ENCODE measurements at regions not wholly inside any gene's neighbourhood (a gene's known extent, or its start where the extent isn't known, plus 50 kb on each side); places are given as distances from the start of the nearest gene placed in this dataset.

DNA sequence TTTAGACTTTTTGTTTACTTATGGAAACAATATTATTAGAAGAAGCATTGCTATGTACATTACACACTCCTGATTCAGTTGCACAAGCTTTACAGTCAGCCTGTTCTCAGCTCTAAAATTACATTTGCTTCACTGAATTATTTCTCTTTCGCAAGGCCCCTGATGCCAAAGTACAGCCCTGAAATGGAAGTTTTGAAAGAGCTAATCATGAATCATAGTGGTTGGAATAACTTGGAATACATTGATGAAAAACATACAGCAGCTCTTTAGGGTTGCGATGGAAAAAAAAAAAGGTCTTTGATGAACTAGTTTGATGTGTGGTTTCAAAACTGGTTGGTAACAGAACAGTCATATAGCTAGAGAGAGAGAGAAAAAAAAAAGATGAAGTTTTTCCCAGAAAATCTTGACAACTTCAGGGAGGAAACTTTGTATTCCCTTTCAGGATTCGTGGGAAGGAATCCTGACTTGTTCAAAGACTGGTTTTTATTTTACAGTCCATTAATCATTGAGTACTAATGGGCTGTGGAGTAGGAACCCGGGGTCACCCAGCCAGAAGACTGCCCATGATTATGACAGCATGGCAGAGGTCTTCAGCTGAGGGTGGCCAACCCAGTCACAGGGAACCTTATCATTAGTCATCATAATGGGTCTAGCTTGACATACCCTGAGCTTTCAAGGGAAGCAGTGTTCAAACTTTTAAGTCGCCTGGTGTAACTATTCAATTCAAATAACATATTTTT, 460.1 kb downstream of the NAV3 start:
- ChIA-PET CTCF (interaction anchor here (0.6 to 0.7 kb wide), 2 partner anchors 21 to 804 kb away, joined by 3 read pairs; no protein-coding TSS in a partner anchor), POLR2A (no interaction called here)
- TF ChIP-seq ZSCAN20 (CRISPR knock-in tag; IDR thresholded peaks at IDR 0.05): no peak
- TF ChIP-seq EHMT2 (IDR thresholded peaks at IDR 0.05; ENCODE audit: low read depth): no peak
- TF ChIP-seq RNF2 (IDR thresholded peaks at IDR 0.05; ENCODE audit: borderline replicate concordance, low read depth): no peak
- TF ChIP-seq HOXB5 (CRISPR knock-in tag; IDR thresholded peaks at IDR 0.05): no peak
- TF ChIP-seq FOXS1 (CRISPR knock-in tag; IDR thresholded peaks at IDR 0.05): no peak
- TF ChIP-seq, protein P1, sequence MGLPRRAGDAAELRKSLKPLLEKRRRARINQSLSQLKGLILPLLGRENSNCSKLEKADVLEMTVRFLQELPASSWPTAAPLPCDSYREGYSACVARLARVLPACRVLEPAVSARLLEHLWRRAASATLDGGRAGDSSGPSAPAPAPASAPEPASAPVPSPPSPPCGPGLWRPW (IDR thresholded peaks at IDR 0.05): peak; percentile 81
- TF ChIP-seq JUNB (IDR thresholded peaks at IDR 0.05): peak; percentile 44; the same call in 1 of the 2 replicates
- TF ChIP-seq, protein P2, sequence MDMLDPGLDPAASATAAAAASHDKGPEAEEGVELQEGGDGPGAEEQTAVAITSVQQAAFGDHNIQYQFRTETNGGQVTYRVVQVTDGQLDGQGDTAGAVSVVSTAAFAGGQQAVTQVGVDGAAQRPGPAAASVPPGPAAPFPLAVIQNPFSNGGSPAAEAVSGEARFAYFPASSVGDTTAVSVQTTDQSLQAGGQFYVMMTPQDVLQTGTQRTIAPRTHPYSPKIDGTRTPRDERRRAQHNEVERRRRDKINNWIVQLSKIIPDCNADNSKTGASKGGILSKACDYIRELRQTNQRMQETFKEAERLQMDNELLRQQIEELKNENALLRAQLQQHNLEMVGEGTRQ (IDR thresholded peaks at IDR 0.05): no peak
- no peak for TF ChIP-seq NPAS2 (CRISPR knock-in tag; IDR thresholded peaks at IDR 0.05; ENCODE audit: borderline replicate concordance)
- no peak for TF ChIP-seq TP53 (CRISPR knock-in tag; IDR thresholded peaks at IDR 0.05)
- TF ChIP-seq ZNF302 (CRISPR knock-in tag; IDR thresholded peaks at IDR 0.05): no peak
- TF ChIP-seq FOSL2 (IDR thresholded peaks at IDR 0.05): 0 out of 2 replicates have a peak, but pooled peaks have one; percentile 15
- peak; percentile 47 for TF ChIP-seq FOSL2 (CRISPR knock-in tag; IDR thresholded peaks at IDR 0.05)
- TF ChIP-seq, protein P3, sequence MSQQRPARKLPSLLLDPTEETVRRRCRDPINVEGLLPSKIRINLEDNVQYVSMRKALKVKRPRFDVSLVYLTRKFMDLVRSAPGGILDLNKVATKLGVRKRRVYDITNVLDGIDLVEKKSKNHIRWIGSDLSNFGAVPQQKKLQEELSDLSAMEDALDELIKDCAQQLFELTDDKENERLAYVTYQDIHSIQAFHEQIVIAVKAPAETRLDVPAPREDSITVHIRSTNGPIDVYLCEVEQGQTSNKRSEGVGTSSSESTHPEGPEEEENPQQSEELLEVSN (IDR thresholded peaks at IDR 0.05; ENCODE audit: borderline replicate concordance, low read depth): no peak
- TF ChIP-seq, protein P4, sequence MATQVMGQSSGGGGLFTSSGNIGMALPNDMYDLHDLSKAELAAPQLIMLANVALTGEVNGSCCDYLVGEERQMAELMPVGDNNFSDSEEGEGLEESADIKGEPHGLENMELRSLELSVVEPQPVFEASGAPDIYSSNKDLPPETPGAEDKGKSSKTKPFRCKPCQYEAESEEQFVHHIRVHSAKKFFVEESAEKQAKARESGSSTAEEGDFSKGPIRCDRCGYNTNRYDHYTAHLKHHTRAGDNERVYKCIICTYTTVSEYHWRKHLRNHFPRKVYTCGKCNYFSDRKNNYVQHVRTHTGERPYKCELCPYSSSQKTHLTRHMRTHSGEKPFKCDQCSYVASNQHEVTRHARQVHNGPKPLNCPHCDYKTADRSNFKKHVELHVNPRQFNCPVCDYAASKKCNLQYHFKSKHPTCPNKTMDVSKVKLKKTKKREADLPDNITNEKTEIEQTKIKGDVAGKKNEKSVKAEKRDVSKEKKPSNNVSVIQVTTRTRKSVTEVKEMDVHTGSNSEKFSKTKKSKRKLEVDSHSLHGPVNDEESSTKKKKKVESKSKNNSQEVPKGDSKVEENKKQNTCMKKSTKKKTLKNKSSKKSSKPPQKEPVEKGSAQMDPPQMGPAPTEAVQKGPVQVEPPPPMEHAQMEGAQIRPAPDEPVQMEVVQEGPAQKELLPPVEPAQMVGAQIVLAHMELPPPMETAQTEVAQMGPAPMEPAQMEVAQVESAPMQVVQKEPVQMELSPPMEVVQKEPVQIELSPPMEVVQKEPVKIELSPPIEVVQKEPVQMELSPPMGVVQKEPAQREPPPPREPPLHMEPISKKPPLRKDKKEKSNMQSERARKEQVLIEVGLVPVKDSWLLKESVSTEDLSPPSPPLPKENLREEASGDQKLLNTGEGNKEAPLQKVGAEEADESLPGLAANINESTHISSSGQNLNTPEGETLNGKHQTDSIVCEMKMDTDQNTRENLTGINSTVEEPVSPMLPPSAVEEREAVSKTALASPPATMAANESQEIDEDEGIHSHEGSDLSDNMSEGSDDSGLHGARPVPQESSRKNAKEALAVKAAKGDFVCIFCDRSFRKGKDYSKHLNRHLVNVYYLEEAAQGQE (IDR thresholded peaks at IDR 0.05): no peak
- TF ChIP-seq, protein P5, sequence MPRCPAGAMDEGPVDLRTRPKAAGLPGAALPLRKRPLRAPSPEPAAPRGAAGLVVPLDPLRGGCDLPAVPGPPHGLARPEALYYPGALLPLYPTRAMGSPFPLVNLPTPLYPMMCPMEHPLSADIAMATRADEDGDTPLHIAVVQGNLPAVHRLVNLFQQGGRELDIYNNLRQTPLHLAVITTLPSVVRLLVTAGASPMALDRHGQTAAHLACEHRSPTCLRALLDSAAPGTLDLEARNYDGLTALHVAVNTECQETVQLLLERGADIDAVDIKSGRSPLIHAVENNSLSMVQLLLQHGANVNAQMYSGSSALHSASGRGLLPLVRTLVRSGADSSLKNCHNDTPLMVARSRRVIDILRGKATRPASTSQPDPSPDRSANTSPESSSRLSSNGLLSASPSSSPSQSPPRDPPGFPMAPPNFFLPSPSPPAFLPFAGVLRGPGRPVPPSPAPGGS (IDR thresholded peaks at IDR 0.05): 0 out of 3 replicates have a peak, but pooled peaks have one; percentile 11
- TF ChIP-seq PHF8 (IDR thresholded peaks at IDR 0.05; ENCODE audit: borderline replicate concordance, low read depth): no peak
- TF ChIP-seq KDM5A (IDR thresholded peaks at IDR 0.05): no peak
- peak; percentile 79 to 92 for TF ChIP-seq CEBPB (IDR thresholded peaks at IDR 0.05)
- WGBS (ENCODE audit: missing lambda C conversion rate): 72% methylated on average over 5 of the region's 5 CpGs
- peaks cover 37% of the 10 kb centered on the region for H3K4me1 ChIP-seq
- FAIRE-seq (peak; percentile 43), ATAC-seq (peak; percentile 58 to 65; a peak in 4 of 6 replicates), DNase-seq (ENCODE audit: low read depth in 1 of 2, low spot score in 1 of 2) (peak in 1 of 2 experiments; percentile 70)
- H3K4me2 ChIP-seq: peak overlapping the region; percentile 50
- H3K9me3 ChIP-seq: no peaks in the 10 kb centered on the region
- H3K4me3 ChIP-seq: no peak overlapping the region
- peak overlapping the region; percentile 43 to 71; a peak in 5 of 6 replicates for H3K27ac ChIP-seq
